ENCODE measurements at regions not wholly inside any gene's neighbourhood (a gene's known extent, or its start where the extent isn't known, plus 50 kb on each side); places are given as distances from the start of the nearest gene placed in this dataset.

DNA sequence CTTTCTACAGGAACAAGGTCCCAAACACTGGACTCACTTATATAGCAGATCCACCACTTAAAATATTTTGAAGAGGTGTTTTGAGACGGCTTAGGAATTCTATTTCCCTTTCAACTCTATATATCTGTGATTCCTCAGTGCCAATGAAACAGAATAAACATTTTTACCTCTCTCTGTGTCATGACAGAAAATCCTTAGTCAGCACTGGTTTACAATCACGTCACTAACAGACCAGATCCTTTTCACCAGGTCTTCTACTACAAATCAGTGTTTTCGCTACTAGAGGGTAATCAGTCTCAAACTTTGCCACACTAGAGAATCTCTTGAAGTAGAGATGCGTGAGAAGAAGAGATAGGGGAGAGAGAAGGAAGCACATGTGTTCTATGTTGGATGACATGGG, 325.6 kb downstream of the SS18 start:
- Histone ChIP-seq H3K36me3 (no peaks in the 10 kb centered on the region), H3K4me1 (no peaks in the 10 kb centered on the region), H3K9me3 (no peaks in the 10 kb centered on the region), H3K27me3 (no peaks in the 10 kb centered on the region), H3K4me3 (ENCODE audit: low read depth, low read length) (no peak overlapping the region)
- TF ChIP-seq, protein P1, sequence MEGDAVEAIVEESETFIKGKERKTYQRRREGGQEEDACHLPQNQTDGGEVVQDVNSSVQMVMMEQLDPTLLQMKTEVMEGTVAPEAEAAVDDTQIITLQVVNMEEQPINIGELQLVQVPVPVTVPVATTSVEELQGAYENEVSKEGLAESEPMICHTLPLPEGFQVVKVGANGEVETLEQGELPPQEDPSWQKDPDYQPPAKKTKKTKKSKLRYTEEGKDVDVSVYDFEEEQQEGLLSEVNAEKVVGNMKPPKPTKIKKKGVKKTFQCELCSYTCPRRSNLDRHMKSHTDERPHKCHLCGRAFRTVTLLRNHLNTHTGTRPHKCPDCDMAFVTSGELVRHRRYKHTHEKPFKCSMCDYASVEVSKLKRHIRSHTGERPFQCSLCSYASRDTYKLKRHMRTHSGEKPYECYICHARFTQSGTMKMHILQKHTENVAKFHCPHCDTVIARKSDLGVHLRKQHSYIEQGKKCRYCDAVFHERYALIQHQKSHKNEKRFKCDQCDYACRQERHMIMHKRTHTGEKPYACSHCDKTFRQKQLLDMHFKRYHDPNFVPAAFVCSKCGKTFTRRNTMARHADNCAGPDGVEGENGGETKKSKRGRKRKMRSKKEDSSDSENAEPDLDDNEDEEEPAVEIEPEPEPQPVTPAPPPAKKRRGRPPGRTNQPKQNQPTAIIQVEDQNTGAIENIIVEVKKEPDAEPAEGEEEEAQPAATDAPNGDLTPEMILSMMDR (IDR thresholded peaks at IDR 0.05; ENCODE audit: low read depth, low read length), result no peak
- DNase-seq, result no peak

DNA sequence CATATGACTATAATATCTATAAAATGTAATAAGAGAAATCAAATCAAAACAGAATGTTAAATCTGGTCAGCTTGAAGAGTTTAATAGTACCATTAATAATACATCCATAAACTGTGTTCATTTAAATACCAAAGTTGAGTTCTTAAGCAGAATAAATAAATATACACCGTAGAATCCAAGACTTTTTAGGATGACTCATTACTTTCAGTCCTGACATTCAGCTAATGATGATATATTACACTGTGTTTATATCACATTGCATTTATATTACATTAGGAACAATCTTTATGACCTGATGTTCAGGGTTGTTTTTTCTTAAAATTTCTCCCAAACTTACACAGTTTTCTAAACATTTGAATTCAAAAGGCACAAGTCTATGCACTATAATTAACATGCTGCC, 331.3 kb downstream of the SS18 start:
- Histone ChIP-seq H3K9me3 (no peaks in the 10 kb centered on the region), H3K36me3 (no peaks in the 10 kb centered on the region), H3K27me3 (no peaks in the 10 kb centered on the region), H3K4me3 (ENCODE audit: low read depth, low read length) (no peak overlapping the region), H3K4me1 (no peaks in the 10 kb centered on the region)
- TF ChIP-seq, protein P1 (IDR thresholded peaks at IDR 0.05; ENCODE audit: low read depth, low read length), result no peak
- no peak for DNase-seq

DNA sequence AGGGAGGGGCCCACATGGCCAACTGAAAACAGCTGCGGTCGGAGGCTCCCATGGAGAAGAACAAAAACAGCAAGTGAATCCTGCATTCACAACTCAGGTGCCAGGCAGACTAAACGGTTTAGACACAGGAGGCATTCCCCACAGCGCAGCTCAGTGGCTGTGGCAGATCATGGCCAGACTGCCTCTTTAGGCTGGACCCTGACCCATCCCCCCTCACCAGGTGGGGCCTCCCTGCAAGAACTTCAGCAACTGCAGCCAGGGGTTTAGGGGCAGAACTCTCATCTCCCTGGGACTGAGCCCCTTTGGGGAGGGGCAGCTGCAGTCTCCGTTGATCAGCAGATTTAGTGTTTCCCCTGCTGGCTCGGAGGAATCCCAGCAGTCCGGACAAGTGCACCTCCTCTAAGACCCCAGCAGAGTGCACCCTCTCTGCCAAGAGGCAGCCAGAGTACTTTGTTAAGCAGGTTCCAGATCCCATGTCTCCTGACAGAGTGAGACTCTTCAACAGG, 346.7 kb downstream of the SS18 start:
- Histone ChIP-seq H3K36me3 (no peaks in the 10 kb centered on the region), H3K4me1 (no peaks in the 10 kb centered on the region), H3K27me3 (no peaks in the 10 kb centered on the region), H3K9me3 (no peaks in the 10 kb centered on the region), H3K4me3 (ENCODE audit: low read depth, low read length) (no peak overlapping the region)
- TF ChIP-seq, protein P1 (IDR thresholded peaks at IDR 0.05; ENCODE audit: low read depth, low read length), result no peak
- no peak for DNase-seq

DNA sequence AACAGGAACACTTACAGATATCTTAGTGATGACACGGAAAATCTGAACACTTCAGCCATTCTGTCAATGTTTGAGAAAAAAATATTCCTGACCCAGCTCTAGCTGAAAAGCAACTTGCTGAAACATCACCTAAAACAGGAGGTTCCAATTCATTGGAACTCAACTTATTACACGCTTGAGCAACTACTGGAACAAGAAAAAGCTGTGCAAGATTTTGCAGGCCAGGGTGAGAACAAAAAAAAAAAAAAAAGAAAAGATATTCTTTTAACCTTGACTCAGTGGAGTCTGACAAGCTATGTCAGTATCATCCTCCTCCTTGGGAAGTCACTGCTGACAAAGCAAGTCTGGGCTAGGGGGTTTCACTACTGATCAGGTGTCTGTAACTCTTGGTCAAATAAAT, 351.0 kb downstream of the SS18 start:
- no peaks in the 10 kb centered on the region for H3K4me1 ChIP-seq
- DNase-seq, result no peak
- no peaks in the 10 kb centered on the region for H3K36me3 ChIP-seq
- no peak overlapping the region for H3K4me3 ChIP-seq (ENCODE audit: low read depth, low read length)
- no peaks in the 10 kb centered on the region for H3K9me3 ChIP-seq
- TF ChIP-seq, protein P1 (IDR thresholded peaks at IDR 0.05; ENCODE audit: low read depth, low read length), result no peak
- no peaks in the 10 kb centered on the region for H3K27me3 ChIP-seq

DNA sequence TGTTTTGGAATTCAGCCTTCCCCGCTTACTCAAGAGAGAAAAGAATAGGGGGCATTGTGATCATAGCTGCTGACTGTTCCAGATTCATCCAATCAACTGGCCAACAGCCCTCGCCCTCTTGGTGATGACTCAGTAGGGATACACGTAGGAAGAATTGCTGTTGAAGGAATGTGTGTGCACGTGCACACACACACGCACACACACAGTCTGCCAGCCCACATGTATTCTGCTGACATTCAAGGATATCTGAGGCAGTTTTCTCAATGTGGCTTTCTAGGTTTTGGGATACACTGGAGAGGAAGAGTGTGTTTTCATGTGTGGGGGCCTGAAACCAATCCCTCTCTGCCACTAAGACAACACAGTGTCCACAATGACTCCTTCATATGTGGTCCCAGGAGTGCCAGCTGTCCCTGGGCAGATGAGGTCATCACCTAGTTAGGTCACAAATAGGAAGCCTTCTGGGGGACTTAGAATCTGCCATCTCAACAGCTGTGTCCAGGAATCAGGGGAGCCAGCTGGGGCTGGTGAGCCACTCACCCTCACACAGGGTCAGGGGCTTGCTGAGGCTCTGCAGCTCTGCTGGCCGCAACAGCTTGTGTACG, 352.6 kb downstream of the SS18 start:
- DNase-seq, result no peak
- H3K4me3 ChIP-seq (ENCODE audit: low read depth, low read length), result no peak overlapping the region
- H3K9me3 ChIP-seq, result no peaks in the 10 kb centered on the region
- H3K4me1 ChIP-seq, result no peaks in the 10 kb centered on the region
- no peaks in the 10 kb centered on the region for H3K27me3 ChIP-seq
- H3K36me3 ChIP-seq, result no peaks in the 10 kb centered on the region
- TF ChIP-seq, protein P1 (IDR thresholded peaks at IDR 0.05; ENCODE audit: low read depth, low read length), result no peak

DNA sequence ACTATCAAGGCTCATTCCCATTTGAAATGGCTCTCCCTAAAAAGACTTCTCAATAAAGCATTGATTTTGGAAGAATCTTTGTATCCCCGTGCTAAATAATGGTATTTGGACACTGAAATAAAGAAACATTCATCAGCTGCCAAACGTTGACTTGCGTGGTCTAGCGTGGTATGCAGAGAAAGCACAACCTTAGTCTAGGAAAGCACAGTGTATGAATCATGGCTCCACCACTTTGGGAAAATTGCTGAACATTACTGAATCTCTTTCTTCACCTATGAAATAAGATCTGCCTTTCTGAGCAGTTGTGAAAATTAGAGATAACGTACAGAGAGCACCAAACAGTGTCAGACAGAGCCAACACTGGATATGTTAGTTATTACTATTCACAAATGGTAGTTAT, 353.9 kb downstream of the SS18 start:
- H3K9me3 ChIP-seq, result no peaks in the 10 kb centered on the region
- no peak overlapping the region for H3K4me3 ChIP-seq (ENCODE audit: low read depth, low read length)
- TF ChIP-seq, protein P1 (IDR thresholded peaks at IDR 0.05; ENCODE audit: low read depth, low read length), result no peak
- no peak for DNase-seq
- no peaks in the 10 kb centered on the region for H3K4me1 ChIP-seq
- H3K36me3 ChIP-seq, result no peaks in the 10 kb centered on the region
- H3K27me3 ChIP-seq, result no peaks in the 10 kb centered on the region
